MG63 (cell line): ENCODE measurements at regions not wholly inside any gene's neighbourhood (a gene's known extent, or its start where the extent isn't known, plus 50 kb on each side); places are given as distances from the start of the nearest gene placed in this dataset.
A peak's percentile ranks its signal among the peaks of the same experiment; 100 is the strongest.

ENCODE experiments used
- DNase-seq: peaks from one replicate; pipeline ENCODE4 v3.0.0-alpha.2; 2020
- H3K27me3 ChIP-seq: fragments of 250-450 bp; sonication (Bioruptor Pico); 2 replicates; pipeline ENCODE4 v1.5.1; 2020; ENCODE audit warnings: mild to moderate bottlenecking, moderate library complexity
- H3K36me3 ChIP-seq: fragments of 250-450 bp; sonication (Bioruptor Pico); 2 replicates; pipeline ENCODE4 v1.5.1; 2020; ENCODE audit warnings: mild to moderate bottlenecking, moderate library complexity
- H3K4me3 ChIP-seq: fragments of 250-450 bp; sonication (Bioruptor Pico); 2 replicates; pipeline ENCODE4 v1.5.1; 2020; ENCODE audit warnings: mild to moderate bottlenecking, moderate library complexity
- H3K9me3 ChIP-seq: fragments of 250-450 bp; sonication (Bioruptor Pico); 2 replicates; pipeline ENCODE4 v1.5.1; 2020; ENCODE audit warnings: mild to moderate bottlenecking, moderate library complexity

- H3K4me3 ChIP-seq, result no peak overlapping the region
- DNase-seq, result peak; percentile 20
- H3K27me3 ChIP-seq, result no peaks in the 10 kb centered on the region
- no peaks in the 10 kb centered on the region for H3K36me3 ChIP-seq
- no peaks in the 10 kb centered on the region; the same call in 1 of the 2 replicates for H3K9me3 ChIP-seq
Observed at GRCh38 chr14:25588751-25589150, 538.8 kb upstream of the STXBP6 start.

GRCh38 chr14:25574628-25575325 is 524.8 kb upstream of the STXBP6 start:
- no peak for DNase-seq
- no peaks in the 10 kb centered on the region for H3K9me3 ChIP-seq
- no peak overlapping the region for H3K4me3 ChIP-seq
- no peaks in the 10 kb centered on the region for H3K27me3 ChIP-seq
- H3K36me3 ChIP-seq, result no peaks in the 10 kb centered on the region

GRCh38 chr14:25570483-25570882 is 520.5 kb upstream of the STXBP6 start:
- Histone ChIP-seq H3K4me3 (no peak overlapping the region), H3K9me3 (no peaks in the 10 kb centered on the region), H3K27me3 (no peaks in the 10 kb centered on the region), H3K36me3 (no peaks in the 10 kb centered on the region)
- DNase-seq, result no peak

- Histone ChIP-seq H3K27me3 (no peaks in the 10 kb centered on the region), H3K4me3 (no peak overlapping the region), H3K36me3 (no peaks in the 10 kb centered on the region), H3K9me3 (no peaks in the 10 kb centered on the region)
- DNase-seq, result no peak
Observed at GRCh38 chr14:25557466-25557865, 507.5 kb upstream of the STXBP6 start.

GRCh38 chr14:25552826-25553225 is 502.9 kb upstream of the STXBP6 start:
- Histone ChIP-seq H3K27me3 (no peaks in the 10 kb centered on the region), H3K9me3 (no peaks in the 10 kb centered on the region), H3K36me3 (no peaks in the 10 kb centered on the region), H3K4me3 (no peak overlapping the region)
- DNase-seq, result no peak

- Histone ChIP-seq H3K4me3 (no peak overlapping the region), H3K9me3 (no peaks in the 10 kb centered on the region), H3K36me3 (no peaks in the 10 kb centered on the region), H3K27me3 (no peaks in the 10 kb centered on the region)
- no peak for DNase-seq
Observed at GRCh38 chr14:25551674-25552073, 501.7 kb upstream of the STXBP6 start.

- no peak overlapping the region for H3K4me3 ChIP-seq
- no peak for DNase-seq
- no peaks in the 10 kb centered on the region for H3K36me3 ChIP-seq
- H3K27me3 ChIP-seq, result no peaks in the 10 kb centered on the region
- no peaks in the 10 kb centered on the region for H3K9me3 ChIP-seq
Observed at GRCh38 chr14:25546826-25547225, 496.9 kb upstream of the STXBP6 start.

GRCh38 chr14:25537846-25538455 is 488.0 kb upstream of the STXBP6 start:
- Histone ChIP-seq H3K27me3 (no peaks in the 10 kb centered on the region), H3K4me3 (no peak overlapping the region), H3K36me3 (no peaks in the 10 kb centered on the region), H3K9me3 (no peaks in the 10 kb centered on the region)
- peak; percentile 10 for DNase-seq

- Histone ChIP-seq H3K9me3 (no peaks in the 10 kb centered on the region), H3K4me3 (no peak overlapping the region), H3K36me3 (no peaks in the 10 kb centered on the region), H3K27me3 (no peaks in the 10 kb centered on the region)
- no peak for DNase-seq
Observed at GRCh38 chr14:25526290-25526689, 476.3 kb upstream of the STXBP6 start.

GRCh38 chr14:25522926-25523325 is 473.0 kb upstream of the STXBP6 start:
- Histone ChIP-seq H3K36me3 (no peaks in the 10 kb centered on the region), H3K4me3 (no peak overlapping the region), H3K27me3 (no peaks in the 10 kb centered on the region), H3K9me3 (no peaks in the 10 kb centered on the region)
- DNase-seq, result no peak

- no peak for DNase-seq
- H3K27me3 ChIP-seq, result no peaks in the 10 kb centered on the region
- H3K4me3 ChIP-seq, result no peak overlapping the region
- H3K36me3 ChIP-seq, result no peaks in the 10 kb centered on the region
- H3K9me3 ChIP-seq, result no peaks in the 10 kb centered on the region
Observed at GRCh38 chr14:25522116-25522515, 472.2 kb upstream of the STXBP6 start.

- Histone ChIP-seq H3K4me3 (no peak overlapping the region), H3K27me3 (no peaks in the 10 kb centered on the region), H3K36me3 (no peaks in the 10 kb centered on the region), H3K9me3 (no peaks in the 10 kb centered on the region)
- no peak for DNase-seq
Observed at GRCh38 chr14:25521616-25522015, 471.7 kb upstream of the STXBP6 start.

GRCh38 chr14:25520821-25521220 is 470.9 kb upstream of the STXBP6 start:
- Histone ChIP-seq H3K9me3 (no peaks in the 10 kb centered on the region), H3K27me3 (no peaks in the 10 kb centered on the region), H3K36me3 (no peaks in the 10 kb centered on the region), H3K4me3 (no peak overlapping the region)
- DNase-seq, result no peak

GRCh38 chr14:25518364-25518763 is 468.4 kb upstream of the STXBP6 start:
- Histone ChIP-seq H3K9me3 (no peaks in the 10 kb centered on the region), H3K36me3 (no peaks in the 10 kb centered on the region), H3K4me3 (no peak overlapping the region), H3K27me3 (no peaks in the 10 kb centered on the region)
- no peak for DNase-seq

GRCh38 chr14:25516838-25517237 is 466.9 kb upstream of the STXBP6 start:
- no peaks in the 10 kb centered on the region for H3K9me3 ChIP-seq
- no peak for DNase-seq
- no peak overlapping the region for H3K4me3 ChIP-seq
- H3K27me3 ChIP-seq, result no peaks in the 10 kb centered on the region
- no peaks in the 10 kb centered on the region for H3K36me3 ChIP-seq

GRCh38 chr14:25508845-25509244 is 458.9 kb upstream of the STXBP6 start:
- no peaks in the 10 kb centered on the region for H3K36me3 ChIP-seq

GRCh38 chr14:25501749-25502148 is 451.8 kb upstream of the STXBP6 start:
- Histone ChIP-seq H3K9me3 (no peaks in the 10 kb centered on the region), H3K36me3 (no peaks in the 10 kb centered on the region), H3K4me3 (no peak overlapping the region), H3K27me3 (no peaks in the 10 kb centered on the region)
- no peak for DNase-seq

More at GRCh38 chr14:25508845-25509244, 458.9 kb upstream of the STXBP6 start:
- Histone ChIP-seq H3K27me3 (no peaks in the 10 kb centered on the region), H3K4me3 (no peak overlapping the region), H3K9me3 (no peaks in the 10 kb centered on the region)
- DNase-seq, result no peak

- DNase-seq, result no peak
- Histone ChIP-seq H3K27me3 (no peaks in the 10 kb centered on the region), H3K4me3 (no peak overlapping the region), H3K9me3 (no peaks in the 10 kb centered on the region), H3K36me3 (no peaks in the 10 kb centered on the region)
Observed at GRCh38 chr14:25488961-25489360, 439.0 kb upstream of the STXBP6 start.
